ENCODE measurements at regions not wholly inside any gene's neighbourhood (a gene's known extent, or its start where the extent isn't known, plus 50 kb on each side); places are given as distances from the start of the nearest gene placed in this dataset.

DNA sequence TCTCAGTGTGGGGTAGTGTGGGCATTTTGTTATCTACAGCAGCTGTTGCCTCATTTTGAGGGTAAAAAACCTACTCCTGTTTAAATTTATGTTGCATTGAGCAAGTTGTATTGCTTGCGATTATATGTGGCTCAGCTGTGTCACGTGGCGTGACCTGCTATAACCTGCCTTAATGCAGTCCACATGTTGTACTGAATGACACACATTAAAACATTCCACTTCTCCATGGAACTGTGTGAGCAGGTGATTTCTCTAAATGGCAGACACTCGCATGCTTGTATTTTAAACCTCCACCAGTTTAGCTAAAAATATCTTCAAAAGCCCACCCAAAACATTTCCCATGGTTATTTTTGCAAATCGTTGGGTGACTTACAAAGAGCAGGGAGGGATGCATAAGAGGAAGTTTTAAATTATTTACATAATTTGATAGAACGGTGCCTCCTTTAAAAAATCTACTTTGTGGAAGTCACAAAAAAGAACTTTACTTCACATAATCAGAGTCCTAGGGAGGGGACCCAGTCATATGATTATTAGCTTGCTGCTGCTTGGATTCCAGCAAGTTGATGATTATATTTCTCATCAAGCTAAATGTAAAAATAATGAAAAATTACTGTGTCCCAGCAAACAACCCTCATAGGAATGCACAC, 163.3 kb upstream of the ZEB2 start:
- no peak for DNase-seq (ENCODE audit: low read depth in 4 of 4, low spot score in 3 of 4)

DNA sequence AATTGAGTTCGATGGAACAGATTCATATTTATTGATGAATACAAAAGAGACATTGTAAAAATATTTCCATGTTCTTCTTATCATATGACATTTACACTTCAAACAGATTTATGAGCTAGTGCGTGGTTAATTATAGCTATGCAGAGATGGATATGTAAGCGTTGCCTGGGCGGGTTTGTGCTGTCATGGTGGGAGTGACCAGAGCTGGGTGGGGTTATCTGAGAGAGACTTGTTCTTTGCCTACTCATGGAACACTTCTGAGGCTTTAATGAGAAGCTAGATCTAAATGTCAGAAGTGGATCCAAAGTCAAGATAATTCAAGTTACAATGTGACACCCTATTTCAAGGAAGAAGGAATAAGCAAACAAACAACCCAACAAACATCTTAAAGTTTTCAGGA, 162.3 kb upstream of the ZEB2 start:
- DNase-seq (ENCODE audit: low read depth in 4 of 4, low spot score in 3 of 4) = no peak

DNA sequence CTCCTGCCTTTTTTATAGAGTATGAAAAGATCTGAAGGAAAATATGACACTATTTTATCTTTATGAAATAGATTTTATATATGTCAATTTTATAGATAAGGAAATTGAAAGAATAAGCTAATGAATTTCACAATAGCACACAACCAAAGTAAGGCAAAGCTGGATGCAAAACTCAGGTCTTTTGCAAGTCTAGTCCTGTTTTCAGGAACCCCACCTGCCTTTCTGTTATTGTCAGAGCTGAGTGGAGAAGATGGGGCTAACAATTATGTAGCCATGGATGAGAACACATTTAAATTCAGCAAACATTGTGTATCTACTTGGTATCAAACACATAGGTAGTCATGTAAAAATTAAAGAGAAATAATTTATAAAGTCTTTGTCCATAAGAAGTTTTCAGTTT, 161.5 kb upstream of the ZEB2 start:
- no peak for DNase-seq (ENCODE audit: low read depth in 4 of 4, low spot score in 3 of 4)

DNA sequence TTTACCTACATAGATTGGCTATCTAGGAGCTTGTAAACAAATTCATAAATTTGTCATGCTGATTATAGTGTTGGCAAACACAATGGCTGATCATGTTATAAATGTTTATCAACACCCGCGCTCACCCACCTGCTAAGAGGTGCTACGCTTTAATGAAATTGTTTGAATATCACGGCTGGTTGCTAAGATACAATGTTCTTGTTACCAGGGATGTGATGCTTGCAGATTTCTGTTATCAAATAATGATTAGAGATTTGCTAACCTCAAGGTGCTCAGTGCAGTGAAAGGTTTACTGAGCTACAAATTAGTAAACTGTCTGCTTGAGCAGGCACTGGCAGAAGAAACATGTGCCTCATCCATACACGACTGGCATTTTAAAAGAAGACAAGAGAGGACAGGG, 160.0 kb upstream of the ZEB2 start:
- no peak for DNase-seq (ENCODE audit: low read depth in 4 of 4, low spot score in 3 of 4)

DNA sequence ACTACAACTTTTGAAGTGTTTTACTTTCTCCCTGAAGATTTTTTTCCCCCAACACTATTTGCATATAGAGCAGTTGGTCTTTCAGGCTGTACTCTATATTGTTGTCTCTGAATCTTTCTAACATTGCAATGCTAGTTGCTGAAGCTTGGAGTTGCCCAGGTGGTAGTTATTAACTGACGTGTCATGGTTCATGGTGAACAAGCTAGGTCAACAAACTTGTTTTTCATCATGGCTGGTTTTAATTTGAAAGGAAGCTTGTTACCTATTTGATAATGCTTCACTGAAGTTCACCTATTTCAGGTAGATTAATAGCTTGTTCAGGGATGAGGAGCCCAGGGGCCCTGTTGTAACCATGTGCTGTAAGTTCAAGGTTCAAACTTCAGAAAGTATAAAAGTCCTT, 158.8 kb upstream of the ZEB2 start:
- peak in 1 of 4 donors; percentile 29 for DNase-seq (ENCODE audit: low read depth in 4 of 4, low spot score in 3 of 4)

DNA sequence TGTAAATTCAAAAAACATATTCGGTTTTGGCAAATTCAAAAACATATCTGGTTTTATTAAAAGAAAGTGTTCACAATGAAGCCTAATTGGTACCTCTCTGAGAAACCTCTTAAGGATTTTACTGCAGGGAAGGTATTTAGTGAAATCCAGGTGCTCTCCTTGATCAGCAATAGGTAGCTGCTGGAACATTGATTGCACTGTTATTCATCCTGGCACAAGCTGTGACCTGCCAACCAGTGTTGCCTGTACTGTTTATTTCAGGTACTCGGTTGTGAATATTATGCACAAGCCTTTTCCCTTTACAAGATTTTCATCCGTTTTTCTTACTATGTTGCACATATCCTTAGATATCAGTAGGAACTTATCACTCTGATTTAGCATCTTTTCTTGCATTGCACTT, 155.8 kb upstream of the ZEB2 start:
- DNase-seq (ENCODE audit: low read depth in 4 of 4, low spot score in 3 of 4) = no peak

DNA sequence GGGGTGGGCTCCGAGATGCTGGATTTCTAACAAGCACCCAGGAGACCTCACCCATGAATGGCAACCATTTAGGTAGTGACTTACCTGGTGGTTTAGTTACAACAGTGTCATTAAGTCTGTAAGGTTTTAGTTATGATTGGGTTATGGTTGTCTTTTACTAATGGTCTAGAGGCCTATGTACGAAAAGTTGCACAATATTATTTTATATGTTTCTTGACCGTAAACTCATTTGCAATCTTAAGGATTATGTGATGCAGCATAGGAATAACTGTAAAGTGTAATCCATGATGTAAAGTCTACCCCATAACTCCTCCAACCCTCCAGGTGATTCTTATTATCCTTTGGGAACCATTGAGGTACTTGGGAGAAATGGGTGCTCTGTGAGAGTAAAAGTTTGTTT, 155.4 kb upstream of the ZEB2 start:
- no peak for DNase-seq (ENCODE audit: low read depth in 4 of 4, low spot score in 3 of 4)

DNA sequence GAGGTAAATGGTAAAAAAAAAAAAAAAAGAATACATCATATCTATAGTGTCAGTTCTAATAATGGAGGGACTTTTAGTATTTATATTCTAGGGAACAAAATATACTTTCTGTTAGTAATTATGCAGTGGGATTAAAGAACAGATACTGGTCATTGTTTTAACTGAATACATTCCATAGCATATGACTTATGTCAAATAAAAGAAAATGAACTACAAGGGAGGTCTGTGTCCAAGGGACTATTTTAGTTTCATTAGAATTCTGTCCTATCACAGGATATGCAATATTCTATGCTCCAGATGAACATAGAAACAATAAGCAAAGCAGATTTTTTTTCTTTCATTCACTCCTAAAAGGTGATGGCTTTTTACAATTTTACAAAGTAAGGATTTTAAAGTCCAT, 154.2 kb upstream of the ZEB2 start:
- no peak for DNase-seq (ENCODE audit: low read depth in 4 of 4, low spot score in 3 of 4)

DNA sequence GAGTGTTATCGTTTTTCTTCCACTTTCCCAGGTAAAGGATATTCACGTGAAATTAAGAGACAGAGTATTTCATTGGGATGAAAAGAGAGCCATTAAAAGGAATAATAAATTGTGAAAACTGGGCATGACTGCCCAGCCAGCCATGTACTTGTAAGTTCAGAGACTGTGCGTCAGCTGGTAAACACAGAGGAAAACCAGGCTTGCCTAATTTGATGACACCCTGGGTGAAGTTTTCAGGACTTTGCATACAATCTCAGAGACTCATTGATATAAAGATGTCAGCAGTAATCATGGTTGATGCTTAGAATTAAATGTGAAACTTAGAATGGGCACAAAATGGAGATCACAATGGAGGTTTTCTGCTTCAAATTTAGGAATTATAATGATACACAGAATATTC, 153.5 kb upstream of the ZEB2 start:
- no peak for DNase-seq (ENCODE audit: low read depth in 4 of 4, low spot score in 3 of 4)

DNA sequence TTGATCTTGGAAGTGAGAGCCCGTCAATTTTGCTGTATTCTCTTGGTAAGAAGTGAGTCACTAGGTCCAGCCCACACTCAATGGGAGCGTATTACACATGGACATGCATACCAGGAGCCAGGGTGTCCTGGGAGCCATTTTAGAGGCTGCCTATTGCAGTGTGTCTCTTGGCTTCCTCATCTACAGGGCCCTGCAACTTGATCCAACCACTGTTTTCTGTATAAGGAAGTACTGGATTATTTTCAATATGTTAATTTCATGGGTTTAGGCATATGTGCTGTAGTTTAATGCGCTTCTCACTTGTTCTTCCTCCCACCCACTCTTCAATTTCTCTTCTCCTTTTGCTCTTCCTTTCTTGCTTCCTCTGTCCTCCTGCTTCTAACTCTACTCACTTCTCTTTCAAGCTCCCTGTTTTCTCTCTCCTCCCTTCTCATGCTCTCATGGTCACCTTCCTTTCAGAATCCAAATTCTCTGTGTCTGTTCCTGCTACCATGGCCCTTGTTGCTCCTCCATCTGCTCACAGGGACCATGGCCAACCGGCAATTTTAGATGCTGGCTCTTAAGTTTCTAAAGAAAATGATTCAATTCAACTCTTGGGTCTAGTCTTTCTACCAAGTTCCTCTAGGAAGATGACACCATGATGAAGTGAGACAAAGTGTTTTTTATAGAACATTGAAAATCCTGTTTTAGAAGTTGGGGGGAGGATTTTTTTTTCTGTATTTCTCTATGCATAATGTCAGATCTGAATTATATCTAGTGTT, 152.0 kb upstream of the ZEB2 start:
- no peak for DNase-seq (ENCODE audit: low read depth in 4 of 4, low spot score in 3 of 4)

DNA sequence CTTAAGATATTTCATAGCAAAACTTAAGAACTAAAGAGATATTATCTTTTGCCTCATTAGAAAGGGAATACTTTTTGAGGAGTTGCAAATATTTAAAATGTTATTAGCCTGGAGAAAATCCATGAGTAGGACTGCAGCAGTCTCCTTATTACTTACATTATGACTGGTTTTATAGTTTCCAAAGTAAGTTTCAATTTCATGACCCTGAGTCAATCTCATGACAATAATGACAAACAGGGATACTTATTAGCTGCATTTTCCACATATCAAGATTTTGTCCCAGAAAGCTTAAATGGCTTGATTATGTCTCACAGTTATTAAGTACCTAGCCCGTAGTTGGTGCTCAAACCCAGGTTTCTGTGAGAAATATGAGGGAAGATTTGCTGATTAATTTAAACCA, 150.8 kb upstream of the ZEB2 start:
- DNase-seq (ENCODE audit: low read depth in 4 of 4, low spot score in 3 of 4) = no peak

DNA sequence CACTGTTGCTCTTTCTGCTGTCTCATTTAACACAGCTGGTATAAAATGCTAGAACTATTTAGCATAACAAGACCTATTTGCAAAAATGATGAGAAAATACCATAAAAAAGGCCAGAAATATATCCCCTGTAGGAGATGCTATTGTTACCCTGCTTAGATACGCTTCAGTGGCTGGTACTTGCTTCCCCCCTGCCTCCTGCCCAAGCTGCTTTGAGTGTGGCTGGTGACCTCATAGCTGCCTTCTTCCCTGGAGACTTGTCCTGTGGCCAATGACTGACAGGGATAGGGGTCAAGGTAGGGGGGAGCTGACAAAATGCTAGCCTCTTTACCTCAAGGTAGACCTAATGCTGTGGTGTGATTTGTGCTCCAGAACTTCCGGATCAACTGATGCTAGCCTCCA, 150.2 kb upstream of the ZEB2 start:
- no peak for DNase-seq (ENCODE audit: low read depth in 4 of 4, low spot score in 3 of 4)

DNA sequence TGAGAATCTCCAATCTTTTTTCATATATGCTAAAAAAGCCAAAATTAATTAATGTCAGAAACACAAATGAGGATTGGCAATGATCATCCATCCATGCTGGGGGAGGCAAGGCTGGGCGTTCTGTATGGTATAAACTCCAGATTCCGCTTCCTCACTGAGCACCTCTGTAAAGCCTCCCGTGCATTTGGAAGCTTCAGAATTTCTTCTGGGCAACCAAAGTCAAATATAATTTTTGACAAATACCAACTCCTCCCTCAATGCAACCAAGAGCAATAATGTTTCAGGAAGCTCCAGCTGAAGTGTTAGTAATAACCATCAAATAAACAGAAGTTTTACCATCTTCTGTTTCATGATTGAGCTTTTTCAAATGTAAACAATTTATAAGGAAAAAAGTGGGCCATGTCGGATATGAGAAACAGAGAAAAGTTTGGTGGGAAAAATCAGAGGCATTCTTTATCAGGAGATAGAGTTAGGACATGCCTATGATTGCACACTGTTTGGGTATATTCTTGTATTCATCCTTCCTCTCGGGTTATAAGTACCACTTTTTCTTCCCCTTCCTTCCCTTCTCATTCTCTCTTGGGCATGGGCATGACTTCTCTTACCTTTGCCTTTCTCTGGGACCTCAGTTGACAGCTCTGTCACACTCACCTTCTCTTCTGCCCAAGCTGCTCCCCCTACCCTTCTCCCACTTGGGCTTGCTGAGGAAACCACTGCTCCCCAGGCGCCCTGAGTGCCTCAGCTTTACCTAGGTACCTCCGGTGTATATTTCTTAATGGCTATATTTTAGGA, 149.5 kb upstream of the ZEB2 start:
- DNase-seq (ENCODE audit: low read depth in 4 of 4, low spot score in 3 of 4) = no peak

DNA sequence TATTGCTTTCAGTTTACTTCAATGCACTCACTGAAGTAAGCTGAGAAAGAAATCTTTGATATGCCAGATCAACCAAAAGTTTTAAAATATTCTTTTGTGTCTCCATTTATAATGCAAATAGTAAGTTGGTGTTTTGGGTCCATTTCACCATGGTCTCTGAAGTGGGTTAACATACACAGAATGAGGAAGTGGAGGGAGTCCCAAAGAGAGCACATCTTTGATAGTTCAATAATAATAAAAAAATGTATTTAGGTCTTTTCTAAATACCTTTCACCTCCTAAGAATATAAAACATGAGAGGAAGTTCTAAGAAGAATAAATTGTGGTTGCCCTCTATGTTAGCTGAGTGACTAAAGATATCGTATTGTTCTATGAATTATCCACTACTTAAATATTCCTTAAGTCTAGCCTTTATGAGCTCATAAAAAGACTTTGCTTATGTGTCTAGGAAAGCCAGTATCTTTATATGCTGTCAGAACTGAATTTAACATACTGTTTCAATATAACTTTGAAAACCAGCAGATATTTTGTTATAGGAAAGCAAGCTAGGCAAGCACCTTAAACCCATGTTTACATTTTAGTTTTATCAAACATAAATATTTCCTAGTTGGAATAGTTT, 148.7 kb upstream of the ZEB2 start:
- DNase-seq (ENCODE audit: low read depth in 4 of 4, low spot score in 3 of 4) = no peak

DNA sequence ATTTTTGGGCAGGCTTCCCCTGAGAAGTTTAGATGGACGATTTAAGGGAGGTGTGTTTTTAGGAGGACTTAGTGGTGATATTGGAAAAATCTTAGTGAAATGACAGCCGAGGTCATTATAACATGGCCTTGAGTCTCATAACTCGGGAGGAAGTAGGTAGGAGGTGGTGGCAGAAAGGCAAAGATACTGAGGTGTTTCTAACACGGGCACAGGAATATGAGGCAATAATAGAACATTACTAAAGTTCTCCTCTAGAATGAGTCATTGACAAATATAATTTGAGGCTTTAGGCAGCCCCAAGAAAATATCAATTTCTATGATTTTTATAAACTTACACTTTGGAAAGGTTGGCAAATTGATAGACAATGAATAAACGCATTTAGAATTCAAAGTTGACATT, 146.1 kb upstream of the ZEB2 start:
- DNase-seq (ENCODE audit: low read depth in 4 of 4, low spot score in 3 of 4) = no peak

DNA sequence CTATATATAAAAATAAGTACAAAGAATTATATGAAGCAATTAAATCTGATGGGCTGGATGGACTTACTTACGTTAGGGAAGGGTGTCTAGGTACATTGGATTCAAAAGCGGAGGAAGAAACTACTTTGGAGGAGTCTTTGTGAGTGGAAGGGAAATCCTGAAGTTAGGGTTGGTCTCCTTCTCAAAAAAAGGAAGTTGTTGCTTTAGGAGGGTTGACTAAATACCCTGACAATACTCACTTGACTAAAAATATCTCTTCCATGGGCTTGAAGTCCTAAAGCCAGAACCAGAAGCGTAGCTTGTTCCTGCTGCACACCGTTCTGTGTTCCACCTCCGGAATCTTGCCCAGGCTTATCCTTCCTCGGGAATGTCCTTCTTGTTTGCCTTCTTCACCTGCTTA, 143.3 kb upstream of the ZEB2 start:
- DNase-seq (ENCODE audit: low read depth in 4 of 4, low spot score in 3 of 4) = no peak

DNA sequence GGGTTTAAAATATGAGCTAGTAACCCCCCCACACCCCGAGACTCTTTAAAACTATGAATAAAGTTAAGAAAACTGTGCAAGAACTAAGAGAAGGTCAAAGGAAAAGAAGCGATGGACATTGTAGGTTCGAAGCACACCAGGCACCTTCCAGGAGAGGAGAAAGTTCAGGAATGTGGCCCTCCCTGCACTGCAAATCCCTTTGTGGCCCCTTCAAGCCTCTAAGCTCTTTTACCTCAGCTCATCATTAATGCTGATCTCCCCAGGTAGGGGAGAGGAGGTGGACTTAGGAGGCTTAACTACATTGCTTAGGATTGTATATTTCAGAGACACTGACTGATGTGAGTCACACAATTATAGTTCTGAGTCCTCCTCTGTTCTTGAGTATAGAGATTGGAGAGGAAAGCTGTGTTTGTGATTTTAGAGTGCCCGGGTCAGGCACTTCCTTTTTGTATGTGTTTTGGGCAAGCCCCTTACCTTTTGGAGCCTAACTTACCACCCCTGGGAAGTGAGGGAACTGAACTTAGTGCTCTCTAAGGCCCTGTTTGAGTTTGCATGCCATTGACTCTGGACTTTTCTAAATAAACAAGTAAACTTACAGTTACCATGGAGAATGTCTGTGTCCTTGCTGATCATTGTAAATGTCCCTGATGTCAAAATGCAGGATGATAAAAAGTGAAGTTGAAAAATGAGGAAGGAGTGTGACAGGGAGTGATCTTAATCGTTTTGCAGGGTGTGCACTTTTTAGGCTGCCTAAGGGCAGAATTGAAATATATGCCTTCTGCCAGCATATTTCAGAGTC, 140.8 kb upstream of the ZEB2 start:
- DNase-seq (ENCODE audit: low read depth in 4 of 4, low spot score in 3 of 4) = no peak

DNA sequence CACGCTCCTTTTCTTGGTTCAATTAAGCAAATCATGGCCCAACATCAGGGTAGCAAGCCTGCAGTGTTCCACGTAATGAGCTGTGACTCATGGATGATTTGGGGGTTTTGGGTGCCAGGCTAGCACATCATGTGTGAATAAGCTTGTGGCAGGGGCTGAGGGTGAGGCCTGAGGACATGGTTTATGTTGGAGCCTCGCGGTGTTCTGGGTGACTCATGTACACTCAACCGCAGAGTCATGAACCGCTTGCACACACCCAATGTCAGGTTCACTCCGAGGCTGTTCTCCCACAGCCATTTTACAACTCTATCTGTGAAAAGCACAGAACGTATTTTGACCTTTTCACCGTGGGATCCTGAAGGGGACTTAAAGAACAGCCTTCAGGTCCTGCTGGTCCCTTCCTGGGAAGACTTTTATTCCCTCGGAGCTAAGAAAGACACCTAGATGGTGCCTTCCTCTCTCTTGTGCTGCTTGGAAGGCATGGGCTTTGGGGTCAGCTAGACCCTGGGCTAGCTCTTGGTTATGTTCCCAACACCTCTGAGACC, 139.9 kb upstream of the ZEB2 start:
- no peak for DNase-seq (ENCODE audit: low read depth in 4 of 4, low spot score in 3 of 4)

DNA sequence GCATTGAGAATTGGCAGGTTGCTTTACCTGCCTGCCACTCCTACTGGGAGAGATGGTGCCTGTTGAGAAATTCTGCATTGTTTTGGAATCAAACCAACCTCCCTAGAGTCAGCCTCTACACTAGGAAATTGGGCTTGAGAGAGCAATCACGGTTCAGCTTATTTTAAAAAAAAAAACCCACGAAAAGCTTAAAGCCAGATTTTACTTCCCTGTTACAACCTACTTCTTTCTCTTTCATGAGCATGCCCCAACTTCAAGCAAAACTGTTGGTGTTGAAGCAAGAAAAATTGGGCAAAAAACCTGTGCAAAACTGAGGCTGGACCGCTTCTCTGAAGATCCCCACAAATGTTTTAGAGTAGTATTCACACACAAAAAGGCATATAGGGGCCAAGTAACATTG, 134.6 kb upstream of the ZEB2 start:
- no peak for DNase-seq (ENCODE audit: low read depth in 4 of 4, low spot score in 3 of 4)

DNA sequence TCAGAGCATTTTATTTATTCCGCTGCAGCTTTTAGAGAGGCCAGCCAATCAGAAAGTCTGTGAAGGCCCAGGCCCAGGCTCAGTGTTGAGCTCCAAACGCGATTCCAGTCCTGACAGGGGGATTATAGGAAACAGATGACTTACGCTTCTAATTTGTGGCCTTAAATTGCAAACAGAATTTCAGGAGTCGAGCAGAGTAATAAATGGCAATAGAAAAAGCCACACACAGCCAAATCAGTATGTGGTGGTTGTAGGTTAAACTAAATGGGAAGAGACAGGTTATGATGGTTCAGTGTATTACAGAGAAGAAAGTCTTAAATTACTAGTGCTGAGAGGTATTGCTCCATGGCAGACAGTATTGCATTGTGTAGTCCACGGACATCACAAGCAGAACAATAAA, 131.0 kb upstream of the ZEB2 start:
- no peak for DNase-seq (ENCODE audit: low read depth in 4 of 4, low spot score in 3 of 4)
